GM06990 (cell line): ENCODE measurements at regions not wholly inside any gene's neighbourhood (a gene's known extent, or its start where the extent isn't known, plus 50 kb on each side); places are given as distances from the start of the nearest gene placed in this dataset.

Experiments
- DNase-seq: peaks from one replicate; pipeline ENCODE4 v3.0.0-alpha.2; 2011; ENCODE audit not compliant: insufficient read length; ENCODE audit errors: extremely low read depth
- H3K27me3 ChIP-seq: replicated peaks from 2 replicates; pipeline ENCODE4 v1.6.0; 2011; ENCODE audit warnings: low read length; ENCODE audit not compliant: control insufficient read depth, insufficient read depth
- H3K36me3 ChIP-seq: 2 replicates; pipeline ENCODE4 v1.5.1; 2011; ENCODE audit warnings: low read length; ENCODE audit not compliant: control insufficient read depth, insufficient read depth
- H3K4me3 ChIP-seq: replicated peaks from 2 replicates; pipeline ENCODE4 v1.5.1; 2011; ENCODE audit warnings: low read depth, mild to moderate bottlenecking, control low read depth, low read length
- TF ChIP-seq, protein P1 (sequence below): IDR thresholded peaks from 2 replicates; pipeline ENCODE4 v1.5.1; 2011; ENCODE audit warnings: low read length, control low read depth, mild to moderate bottlenecking, inconsistent platforms; ENCODE audit not compliant: insufficient read depth, poor library complexity, severe bottlenecking

DNA sequence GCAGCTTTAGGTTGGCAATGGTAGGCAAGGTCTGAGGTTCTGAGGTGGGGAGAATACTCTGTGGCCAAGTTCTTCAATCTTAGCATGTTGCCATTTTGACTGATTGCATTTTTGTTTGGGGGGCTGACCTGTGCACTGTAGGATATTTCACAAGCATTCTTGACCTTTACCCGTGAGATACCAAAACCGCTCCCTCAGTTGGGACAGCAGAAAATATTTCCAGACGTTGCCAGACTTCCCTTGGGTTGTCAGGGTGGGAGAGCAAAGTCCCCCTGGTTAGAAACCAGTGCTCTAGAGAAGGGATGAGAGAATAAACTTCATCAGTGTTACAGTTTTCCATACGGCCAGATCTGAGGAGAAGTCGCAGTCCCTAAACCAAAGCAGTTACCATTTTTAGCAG is 279.6 kb downstream of the TFAP2B start:
- Histone ChIP-seq H3K36me3 (no peaks in the 10 kb centered on the region), H3K4me3 (no peak overlapping the region), H3K27me3 (no peaks in the 10 kb centered on the region)
- TF ChIP-seq, protein P1, sequence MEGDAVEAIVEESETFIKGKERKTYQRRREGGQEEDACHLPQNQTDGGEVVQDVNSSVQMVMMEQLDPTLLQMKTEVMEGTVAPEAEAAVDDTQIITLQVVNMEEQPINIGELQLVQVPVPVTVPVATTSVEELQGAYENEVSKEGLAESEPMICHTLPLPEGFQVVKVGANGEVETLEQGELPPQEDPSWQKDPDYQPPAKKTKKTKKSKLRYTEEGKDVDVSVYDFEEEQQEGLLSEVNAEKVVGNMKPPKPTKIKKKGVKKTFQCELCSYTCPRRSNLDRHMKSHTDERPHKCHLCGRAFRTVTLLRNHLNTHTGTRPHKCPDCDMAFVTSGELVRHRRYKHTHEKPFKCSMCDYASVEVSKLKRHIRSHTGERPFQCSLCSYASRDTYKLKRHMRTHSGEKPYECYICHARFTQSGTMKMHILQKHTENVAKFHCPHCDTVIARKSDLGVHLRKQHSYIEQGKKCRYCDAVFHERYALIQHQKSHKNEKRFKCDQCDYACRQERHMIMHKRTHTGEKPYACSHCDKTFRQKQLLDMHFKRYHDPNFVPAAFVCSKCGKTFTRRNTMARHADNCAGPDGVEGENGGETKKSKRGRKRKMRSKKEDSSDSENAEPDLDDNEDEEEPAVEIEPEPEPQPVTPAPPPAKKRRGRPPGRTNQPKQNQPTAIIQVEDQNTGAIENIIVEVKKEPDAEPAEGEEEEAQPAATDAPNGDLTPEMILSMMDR = no peak
- DNase-seq = no peak

DNA sequence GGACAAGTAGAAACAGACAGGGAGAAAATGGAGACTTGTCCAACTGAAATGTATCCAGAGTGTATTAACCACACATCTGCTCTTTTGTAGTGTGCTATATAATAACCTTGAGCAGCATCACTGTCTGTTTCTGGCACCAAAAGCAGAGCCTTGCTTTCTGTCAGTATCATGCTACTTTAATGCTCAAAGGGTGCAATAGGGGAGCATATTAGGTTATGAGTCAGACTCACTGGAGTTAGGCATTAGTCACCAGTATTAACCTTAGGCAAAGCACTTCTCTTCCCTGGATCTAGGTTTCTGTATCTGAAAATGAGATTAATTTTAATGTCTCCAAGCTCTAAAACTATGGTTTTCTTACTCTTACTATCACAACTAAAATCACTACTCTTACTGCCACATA is 280.1 kb downstream of the TFAP2B start:
- no peaks in the 10 kb centered on the region for H3K27me3 ChIP-seq
- DNase-seq = no peak
- H3K36me3 ChIP-seq = no peaks in the 10 kb centered on the region
- no peak overlapping the region for H3K4me3 ChIP-seq
- TF ChIP-seq, protein P1 = no peak

DNA sequence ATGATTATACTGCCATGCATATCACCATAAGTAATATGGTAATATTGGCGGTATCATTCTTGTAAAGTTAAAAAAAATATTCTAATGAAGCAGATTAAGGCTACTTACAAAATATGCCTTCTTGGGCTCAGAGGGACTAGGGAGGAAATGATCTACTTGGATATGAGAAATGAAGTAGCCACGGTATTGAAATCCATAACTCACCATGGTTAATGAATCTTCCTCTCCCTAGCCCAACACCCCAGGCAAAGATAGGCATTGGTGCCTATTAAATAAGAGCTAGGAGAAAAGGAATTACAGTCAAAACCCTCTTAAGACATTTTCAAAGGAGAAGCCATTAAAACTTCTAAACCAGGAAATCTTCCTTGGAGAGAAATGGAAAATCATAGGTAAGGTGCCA is 280.5 kb downstream of the TFAP2B start:
- H3K36me3 ChIP-seq = no peaks in the 10 kb centered on the region

DNA sequence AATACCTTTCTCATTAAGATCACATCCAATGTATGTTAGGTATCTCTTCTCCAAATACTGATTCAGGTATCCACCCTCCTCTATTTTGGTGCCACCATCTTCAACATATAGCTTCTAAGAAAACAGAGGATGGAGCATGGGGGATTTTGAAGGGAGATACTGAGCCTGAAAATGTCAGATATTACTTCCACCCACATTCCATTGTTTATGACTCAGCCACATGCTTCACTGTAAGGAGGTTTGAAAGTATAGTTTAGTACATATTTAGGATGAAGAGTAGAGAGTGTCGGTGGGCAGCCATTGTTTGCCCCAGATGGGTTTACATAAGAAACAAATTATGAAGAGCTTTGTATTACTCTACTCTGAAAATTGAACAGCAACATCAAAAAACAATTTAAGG is 286.7 kb downstream of the TFAP2B start:
- TF ChIP-seq, protein P1 = no peak
- Histone ChIP-seq H3K4me3 (no peak overlapping the region), H3K27me3 (no peaks in the 10 kb centered on the region), H3K36me3 (no peaks in the 10 kb centered on the region)
- no peak for DNase-seq

More for the DNA sequence above, 280.5 kb downstream of the TFAP2B start:
- Histone ChIP-seq H3K27me3 (no peaks in the 10 kb centered on the region), H3K4me3 (no peak overlapping the region)
- DNase-seq = no peak
- TF ChIP-seq, protein P1 = no peak

DNA sequence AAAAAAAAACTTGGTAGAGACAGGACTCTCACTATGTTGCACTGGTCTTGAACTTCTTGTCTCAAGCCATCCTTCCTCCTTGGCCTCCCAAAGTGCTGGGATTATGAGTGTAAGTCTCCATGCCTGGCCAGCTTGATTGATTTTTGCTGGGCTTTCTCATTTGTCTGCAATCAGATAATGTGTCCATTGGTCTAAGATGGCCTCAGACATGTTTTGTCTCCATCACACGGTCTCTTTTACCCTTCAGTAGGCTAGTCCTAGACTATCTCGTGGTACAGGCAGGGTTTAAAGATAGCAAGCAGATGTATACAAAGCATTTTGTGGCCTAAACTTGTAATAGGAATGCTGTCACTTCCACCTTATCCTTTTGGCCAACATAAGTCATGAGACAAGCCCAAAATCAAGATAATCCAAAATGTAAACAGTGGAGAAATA is 289.1 kb downstream of the TFAP2B start:
- no peak overlapping the region for H3K4me3 ChIP-seq
- H3K27me3 ChIP-seq = no peaks in the 10 kb centered on the region
- H3K36me3 ChIP-seq = no peaks in the 10 kb centered on the region
- DNase-seq = no peak
- TF ChIP-seq, protein P1 = no peak

DNA sequence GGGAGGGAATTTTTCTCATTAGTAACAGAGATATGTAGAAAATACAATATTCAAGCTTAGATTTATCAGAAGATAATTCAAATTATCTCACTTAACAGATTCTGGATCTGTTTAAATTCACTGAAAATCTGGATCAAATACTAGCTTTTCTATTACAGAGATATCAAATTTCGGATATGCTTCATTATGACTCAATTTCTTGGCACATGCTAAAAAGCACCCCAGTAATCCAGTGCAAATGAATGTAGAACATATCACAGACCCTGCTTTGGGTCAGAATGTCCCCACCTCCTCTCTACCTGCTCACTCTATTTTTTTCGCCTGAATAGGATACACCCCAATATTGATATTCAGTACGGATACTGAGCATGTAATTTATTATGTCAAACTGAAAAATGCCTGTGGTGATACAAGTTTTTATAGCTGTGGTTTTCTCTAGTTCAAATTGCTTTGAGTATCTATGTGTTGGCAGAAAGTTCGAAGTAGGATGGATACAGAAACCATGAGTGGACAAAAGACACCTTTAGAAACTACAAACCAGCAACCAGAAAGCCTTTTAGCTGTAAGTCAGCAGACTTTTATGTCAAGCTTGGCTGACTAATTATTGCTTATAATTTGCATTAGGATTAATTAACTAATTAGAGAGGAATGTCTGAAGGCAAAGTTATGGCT is 290.0 kb downstream of the TFAP2B start:
- DNase-seq = no peak
- Histone ChIP-seq H3K4me3 (no peak overlapping the region), H3K36me3 (no peaks in the 10 kb centered on the region), H3K27me3 (no peaks in the 10 kb centered on the region)
- TF ChIP-seq, protein P1 = no peak
